Thyroid gland (tissue), 4 donors: ENCODE measurements at regions not wholly inside any gene's neighbourhood (a gene's known extent, or its start where the extent isn't known, plus 50 kb on each side); places are given as distances from the start of the nearest gene placed in this dataset.

Experiments used
- DNase-seq, 2 donors: peaks; one replicate each; pipeline ENCODE4 v3.0.0-alpha.2; 2019
- H3K27ac ChIP-seq, 3 donors: fragments of 200-600 bp; sonication (generic); 1 replicate in 2 of 3; 2 replicates in 1 of 3; pipeline ENCODE4 v1.5.1; 2016 to 2019; ENCODE audit warnings: mild to moderate bottlenecking in 1 of 3, moderate library complexity in 1 of 3
- H3K27me3 ChIP-seq: fragments of 200-600 bp; sonication (generic); one replicate; pipeline ENCODE4 v1.5.1; 2019
- H3K36me3 ChIP-seq, 2 donors: fragments of 200-600 bp; sonication (generic); one replicate each; pipeline ENCODE4 v1.5.1; 2016 to 2019
- H3K4me1 ChIP-seq, 2 donors: fragments of 200-600 bp; sonication (generic); one replicate each; pipeline ENCODE4 v1.5.1; 2017 to 2019
- H3K4me3 ChIP-seq, 3 donors: fragments of 200-600 bp; sonication (generic); replicated peaks in 1 of 3; 1 replicate in 2 of 3; 2 replicates in 1 of 3; pipeline ENCODE4 v1.5.1; 2016; ENCODE audit warnings: mild to moderate bottlenecking in 1 of 3
- H3K9me3 ChIP-seq: fragments of 200-600 bp; sonication (generic); one replicate; pipeline ENCODE4 v1.5.1; 2017
- CTCF ChIP-seq, 6 experiments: fragments of 200-600 bp in 3 of 6; fragments of 450-650 bp in 3 of 6; sonication (generic) in 3 of 6; IDR thresholded peaks; one replicate each; pipeline ENCODE4 v1.5.1; 2016 to 2019; ENCODE audit warnings: antibody characterized with exemption in 6 of 6, mild to moderate bottlenecking in 2 of 6, inconsistent platforms in 1 of 6, moderate library complexity in 1 of 6
- POLR2A ChIP-seq, 2 donors: fragments of 450-650 bp; IDR thresholded peaks; one replicate each; pipeline ENCODE4 v1.6.1; 2017; ENCODE audit warnings: antibody characterized with exemption in 2 of 2, mild to moderate bottlenecking in 2 of 2, moderate library complexity in 1 of 2
- WGBS, 2 donors: methylation state at CpG; one replicate each; pipeline ENCODE4 v1.1.5; 2017; 5-methylcytosine and 5-hydroxymethylcytosine counted together
- intact Hi-C: fragments of 100-400 bp; cut with DNase I; formaldehyde crosslinking; loops from one replicate; pipeline ENCODE4 v1.15.1; 2023

- DNase-seq, result no peak
Measured at GRCh38 chr10:128602183-128602582, 476.0 kb upstream of the MKI67 start.

GRCh38 chr10:128604025-128604424 lies 477.8 kb upstream of the MKI67 start:
- H3K4me1 ChIP-seq, result no peaks in the 10 kb centered on the region
- TF ChIP-seq CTCF (IDR thresholded peaks at IDR 0.05) (no peak), POLR2A (IDR thresholded peaks at IDR 0.05) (no peak)
- no peaks in the 10 kb centered on the region for H3K27me3 ChIP-seq
- intact Hi-C loops, result no loop called here
- no peak for DNase-seq
- H3K36me3 ChIP-seq, result no peaks in the 10 kb centered on the region
- WGBS, 2 donors, result 88 to 92% methylated on average over 13 of the region's 13 CpGs
- no peak overlapping the region for H3K27ac ChIP-seq
- H3K4me3 ChIP-seq, result no peak overlapping the region
- H3K9me3 ChIP-seq, result no peaks in the 10 kb centered on the region

More at GRCh38 chr10:128602183-128602582, 476.0 kb upstream of the MKI67 start:
- Histone ChIP-seq H3K27me3 (no peaks in the 10 kb centered on the region), H3K27ac (no peak overlapping the region), H3K4me3 (no peak overlapping the region), H3K9me3 (no peaks in the 10 kb centered on the region), H3K4me1 (no peaks in the 10 kb centered on the region), H3K36me3 (no peaks in the 10 kb centered on the region)
- intact Hi-C loops, result no loop called here
- 89 to 92% methylated on average over 6 of the region's 6 CpGs for WGBS, 2 donors
- TF ChIP-seq POLR2A (IDR thresholded peaks at IDR 0.05) (no peak), CTCF (IDR thresholded peaks at IDR 0.05) (no peak)

DNA sequence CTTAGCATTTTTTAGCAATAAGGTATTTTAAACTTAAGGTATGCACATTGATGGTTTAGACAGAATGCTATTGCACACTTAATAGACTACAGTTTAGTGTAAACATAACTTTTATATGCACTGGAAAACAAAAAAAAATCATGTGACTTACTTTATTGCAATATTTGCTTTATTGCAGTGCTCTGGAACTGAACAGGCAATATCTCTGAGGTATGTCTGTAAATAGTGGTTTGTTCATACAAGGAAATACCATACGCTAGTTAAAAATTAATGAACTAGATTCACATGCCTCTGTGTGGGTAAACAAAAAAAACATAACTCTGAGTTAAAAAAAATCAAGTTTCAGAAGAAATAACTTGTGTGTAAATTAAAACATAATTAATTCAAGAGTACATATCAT lies 479.0 kb upstream of the MKI67 start:
- H3K27me3 ChIP-seq, result no peaks in the 10 kb centered on the region
- no peaks in the 10 kb centered on the region for H3K36me3 ChIP-seq
- intact Hi-C loops, result no loop called here
- H3K4me3 ChIP-seq, result no peak overlapping the region
- no peaks in the 10 kb centered on the region for H3K4me1 ChIP-seq
- TF ChIP-seq POLR2A (IDR thresholded peaks at IDR 0.05) (no peak), CTCF (IDR thresholded peaks at IDR 0.05) (no peak)
- no peak overlapping the region for H3K27ac ChIP-seq
- no peak for DNase-seq
- no peaks in the 10 kb centered on the region for H3K9me3 ChIP-seq
- 95 to 97% methylated on average over 1 of the region's 1 CpG for WGBS, 2 donors

DNA sequence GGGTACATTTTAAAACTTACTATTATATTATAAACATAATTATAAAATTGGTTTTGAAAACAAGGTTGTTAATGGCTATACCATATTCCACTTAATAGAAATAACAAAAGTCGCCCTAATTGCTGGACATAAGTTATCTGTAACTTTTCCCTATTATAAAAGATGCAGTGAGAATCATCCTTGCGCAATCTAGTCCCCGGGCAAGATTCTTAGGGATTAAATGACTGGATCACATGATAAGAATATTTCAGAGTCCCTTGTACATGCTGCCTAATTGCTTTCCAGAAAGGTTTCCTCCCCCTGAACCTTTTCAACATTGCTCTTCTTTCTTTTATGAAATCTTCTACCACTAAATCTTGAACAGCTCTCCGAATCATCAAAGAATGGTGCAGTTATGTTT lies 479.8 kb upstream of the MKI67 start:
- Histone ChIP-seq H3K9me3 (no peaks in the 10 kb centered on the region), H3K27me3 (no peaks in the 10 kb centered on the region), H3K27ac (no peak overlapping the region), H3K36me3 (no peaks in the 10 kb centered on the region), H3K4me1 (no peaks in the 10 kb centered on the region), H3K4me3 (no peak overlapping the region)
- no peak for DNase-seq
- intact Hi-C loops, result no loop called here
- 85 to 86% methylated on average over 4 of the region's 4 CpGs for WGBS, 2 donors
- TF ChIP-seq POLR2A (IDR thresholded peaks at IDR 0.05), result no peak
- no peak for TF ChIP-seq CTCF (IDR thresholded peaks at IDR 0.05)

- intact Hi-C loops, result no loop called here
- no peaks in the 10 kb centered on the region for H3K36me3 ChIP-seq
- WGBS, 2 donors, result 64 to 68% methylated on average over 2 of the region's 2 CpGs
- no peak for DNase-seq
- H3K4me1 ChIP-seq, result no peaks in the 10 kb centered on the region
- no peaks in the 10 kb centered on the region for H3K27me3 ChIP-seq
- no peak overlapping the region for H3K4me3 ChIP-seq
- no peaks in the 10 kb centered on the region for H3K9me3 ChIP-seq
- H3K27ac ChIP-seq, result no peak overlapping the region
- no peak for TF ChIP-seq CTCF (IDR thresholded peaks at IDR 0.05)
- no peak for TF ChIP-seq POLR2A (IDR thresholded peaks at IDR 0.05)
Measured at GRCh38 chr10:128608791-128609190, 482.6 kb upstream of the MKI67 start.
